ENCODE measurements at regions not wholly inside any gene's neighbourhood (a gene's known extent, or its start where the extent isn't known, plus 50 kb on each side); places are given as distances from the start of the nearest gene placed in this dataset.
"Not testable (repeated sequence)": the region's sequence is repeated elsewhere in the genome, so short reads cannot be mapped to it uniquely, and the experiment has no call there.

- DNase-seq (ENCODE audit: low read depth in 2 of 3, low spot score in 1 of 3): no peak
Measured at GRCh38 chr17:70564006-70564620, 394.8 kb downstream of the KCNJ2 start.

DNA sequence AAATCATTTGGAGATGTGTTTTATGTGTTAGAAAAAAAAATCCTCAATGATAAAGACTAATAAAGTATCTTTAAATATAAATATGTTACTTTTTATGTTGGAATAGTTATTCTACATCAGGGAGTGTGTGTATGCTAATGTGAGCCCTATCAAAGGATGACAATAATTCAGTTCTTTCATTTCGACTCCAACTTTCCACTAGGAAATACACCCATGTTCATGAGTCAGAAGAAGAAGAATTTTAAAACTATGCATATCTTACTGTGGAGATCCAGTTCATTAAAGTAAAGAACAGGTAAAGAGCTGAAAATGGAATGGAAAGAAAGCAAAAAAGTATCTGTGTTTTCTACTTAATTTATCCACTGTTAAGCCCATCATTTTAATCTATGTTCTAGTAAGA lies 399.8 kb downstream of the KCNJ2 start:
- no peak for DNase-seq (ENCODE audit: low read depth in 2 of 3, low spot score in 1 of 3)

DNA sequence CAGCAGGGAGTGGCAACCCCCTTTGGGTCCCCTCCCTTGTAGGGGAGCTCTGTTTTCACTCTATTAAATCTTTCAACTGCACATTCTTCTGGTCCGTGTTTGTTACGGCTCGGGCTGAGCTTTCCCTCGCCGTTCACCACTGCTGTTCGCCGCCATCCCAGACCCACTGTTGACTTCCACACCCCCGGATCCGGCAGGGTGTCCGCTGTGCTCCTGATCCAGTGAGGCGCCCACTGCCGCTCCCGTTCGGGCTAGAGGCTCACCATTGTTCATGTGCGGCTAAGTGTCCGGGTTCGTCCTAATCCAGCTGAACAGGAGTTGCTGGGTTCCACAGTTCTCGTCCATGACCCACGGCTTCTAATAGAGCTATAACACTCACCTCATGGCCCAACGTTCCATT lies 408.1 kb downstream of the KCNJ2 start:
- DNase-seq (ENCODE audit: low read depth in 2 of 3, low spot score in 1 of 3): no peak

DNA sequence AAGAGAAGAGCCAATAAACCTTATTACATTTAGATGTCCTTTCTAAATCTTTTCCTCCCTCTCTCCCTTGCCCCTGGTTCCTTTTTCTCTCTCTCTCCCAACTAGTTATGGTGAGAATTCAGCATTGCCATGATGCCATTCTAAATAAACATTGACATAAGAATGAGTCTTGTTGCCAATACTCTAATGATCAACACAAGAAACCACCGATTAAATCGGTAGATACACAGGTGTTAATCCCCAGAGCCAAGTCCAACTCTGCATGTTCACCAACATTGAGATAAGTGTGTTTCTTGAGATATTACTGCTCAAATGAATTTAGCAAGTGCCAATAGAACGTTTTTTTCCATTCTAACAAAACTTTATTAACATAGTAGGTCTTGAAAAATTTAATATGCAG lies 412.1 kb downstream of the KCNJ2 start:
- no peak for DNase-seq (ENCODE audit: low read depth in 2 of 3, low spot score in 1 of 3)

- DNase-seq (ENCODE audit: low read depth in 2 of 3, low spot score in 1 of 3): no peak
Measured at GRCh38 chr17:70582777-70583176, 413.4 kb downstream of the KCNJ2 start.

- DNase-seq (ENCODE audit: low read depth in 2 of 3, low spot score in 1 of 3): no peak
Measured at GRCh38 chr17:70584255-70584654, 414.9 kb downstream of the KCNJ2 start.

DNA sequence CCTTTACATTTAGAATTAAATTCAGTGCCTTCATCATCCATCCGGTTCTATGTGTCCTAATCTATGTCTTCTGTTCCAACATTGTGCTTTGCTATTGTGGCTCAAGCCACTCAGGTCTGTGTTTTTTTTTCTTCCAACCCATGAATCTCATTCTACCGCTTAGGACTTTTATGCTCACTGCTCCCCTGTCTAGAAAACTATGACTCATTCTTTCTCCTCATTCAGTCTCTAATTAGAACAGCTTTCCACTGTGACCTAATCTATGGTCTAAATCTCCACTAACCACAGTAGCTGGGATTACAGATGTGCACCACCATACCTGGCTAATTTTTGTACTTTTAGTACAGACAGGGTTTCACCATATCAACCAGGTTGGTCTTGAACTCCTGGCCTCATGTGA lies 418.7 kb downstream of the KCNJ2 start:
- no peak for DNase-seq (ENCODE audit: low read depth in 2 of 3, low spot score in 1 of 3)

- DNase-seq (ENCODE audit: low read depth in 2 of 3, low spot score in 1 of 3): no peak
Measured at GRCh38 chr17:70597774-70598173, 428.4 kb downstream of the KCNJ2 start.

DNA sequence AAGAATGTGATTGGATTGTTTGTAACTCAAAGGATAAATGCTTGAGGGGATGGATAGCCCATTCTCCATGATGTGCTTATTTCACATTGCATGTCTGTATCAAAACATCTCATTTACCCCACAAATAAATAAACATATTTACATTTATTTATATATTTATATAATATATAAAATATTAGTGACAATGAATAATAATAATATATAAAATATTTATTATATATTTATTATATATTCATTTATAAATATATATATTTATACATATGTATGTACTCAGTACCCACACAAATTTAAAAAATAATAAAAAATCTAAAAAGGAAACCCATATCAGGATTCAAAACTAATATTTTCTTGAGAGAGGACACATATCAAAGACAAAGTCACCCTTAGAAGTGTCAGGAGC lies 429.9 kb downstream of the KCNJ2 start:
- DNase-seq (ENCODE audit: low read depth in 2 of 3, low spot score in 1 of 3): no peak

DNA sequence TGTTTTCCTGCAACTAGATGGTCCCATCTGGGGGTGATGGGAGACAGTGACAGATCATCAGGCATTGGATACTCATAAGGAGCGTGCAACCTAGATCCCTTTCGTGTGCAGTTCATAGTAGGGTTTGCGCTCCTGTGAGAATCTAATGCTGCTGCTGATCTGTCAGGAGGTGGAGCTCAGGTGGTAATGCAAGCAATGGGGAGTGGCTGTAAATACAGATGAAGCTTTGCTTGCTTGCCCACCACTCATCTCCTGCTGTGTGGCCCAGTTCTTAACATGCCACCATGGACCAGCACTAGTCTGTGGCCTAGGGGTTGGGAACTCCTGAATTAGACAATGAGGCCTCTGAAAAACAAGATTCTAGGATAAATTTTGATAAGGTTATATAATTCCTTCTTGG lies 430.6 kb downstream of the KCNJ2 start:
- DNase-seq (ENCODE audit: low read depth in 2 of 3, low spot score in 1 of 3): not testable (repeated sequence)

DNA sequence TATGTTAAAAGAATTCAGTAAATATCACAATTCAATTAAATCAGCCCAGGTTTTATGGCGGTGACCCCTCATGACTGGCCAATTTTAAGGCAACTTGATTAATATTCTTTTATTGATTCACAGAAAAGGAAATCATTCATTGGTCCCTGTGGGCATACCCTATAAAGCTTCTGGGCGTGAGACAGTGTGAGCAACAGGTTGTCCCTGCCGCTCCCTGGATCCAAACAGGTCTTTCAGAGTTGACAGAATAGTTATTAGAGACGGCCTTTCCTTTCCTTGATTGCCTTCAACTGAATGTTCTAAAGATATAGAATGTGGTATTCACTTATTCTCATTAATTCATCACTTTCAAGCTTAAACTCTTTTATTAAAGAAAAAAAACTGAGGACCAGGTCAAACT lies 433.9 kb downstream of the KCNJ2 start:
- no peak for DNase-seq (ENCODE audit: low read depth in 2 of 3, low spot score in 1 of 3)

GRCh38 chr17:70604854-70605253 lies 435.5 kb downstream of the KCNJ2 start:
- no peak for DNase-seq (ENCODE audit: low read depth in 2 of 3, low spot score in 1 of 3)

- DNase-seq (ENCODE audit: low read depth in 2 of 3, low spot score in 1 of 3): no peak
Measured at GRCh38 chr17:70606086-70606485, 436.8 kb downstream of the KCNJ2 start.

DNA sequence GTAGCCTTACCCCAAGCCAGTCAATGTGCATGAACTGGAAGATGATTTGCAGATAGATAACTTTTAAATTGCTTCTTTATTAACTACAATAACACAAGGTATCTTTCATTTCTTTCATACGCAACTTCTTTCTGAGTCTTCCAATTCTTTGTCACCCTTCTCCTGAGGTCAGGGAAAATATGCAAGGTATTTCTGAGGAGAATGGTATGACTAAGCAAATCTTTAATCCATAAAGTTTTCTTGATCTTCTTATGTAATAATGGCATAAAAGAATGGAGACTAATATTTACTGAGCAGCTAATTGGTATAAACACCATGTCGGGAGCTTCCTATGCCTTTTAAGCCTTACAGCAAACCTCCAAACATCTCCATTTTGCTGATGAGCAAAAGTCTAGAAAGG lies 438.9 kb downstream of the KCNJ2 start:
- no peak for DNase-seq (ENCODE audit: low read depth in 2 of 3, low spot score in 1 of 3)

DNA sequence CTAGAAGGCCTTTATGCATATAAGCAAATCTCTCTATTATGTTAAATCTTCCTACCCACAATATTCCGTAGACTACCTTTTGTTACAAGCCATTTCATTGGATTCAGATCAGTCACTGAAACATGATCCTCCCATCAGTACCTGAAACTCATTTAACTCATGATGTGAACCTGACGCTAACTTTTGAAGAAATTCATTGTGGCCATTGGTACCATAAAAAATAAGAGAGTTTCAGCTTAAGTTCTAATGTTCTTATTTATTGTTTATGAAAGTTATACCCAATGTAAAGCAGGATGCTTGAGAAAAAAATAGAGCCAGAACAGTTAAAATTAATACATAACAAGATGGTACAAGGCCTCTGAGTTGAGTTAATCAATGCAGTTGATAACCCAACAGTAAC lies 439.6 kb downstream of the KCNJ2 start:
- no peak for DNase-seq (ENCODE audit: low read depth in 2 of 3, low spot score in 1 of 3)

GRCh38 chr17:70609566-70609965 lies 440.2 kb downstream of the KCNJ2 start:
- no peak for DNase-seq (ENCODE audit: low read depth in 2 of 3, low spot score in 1 of 3)

- DNase-seq (ENCODE audit: low read depth in 2 of 3, low spot score in 1 of 3): no peak
Measured at GRCh38 chr17:70610161-70610560, 440.8 kb downstream of the KCNJ2 start.

DNA sequence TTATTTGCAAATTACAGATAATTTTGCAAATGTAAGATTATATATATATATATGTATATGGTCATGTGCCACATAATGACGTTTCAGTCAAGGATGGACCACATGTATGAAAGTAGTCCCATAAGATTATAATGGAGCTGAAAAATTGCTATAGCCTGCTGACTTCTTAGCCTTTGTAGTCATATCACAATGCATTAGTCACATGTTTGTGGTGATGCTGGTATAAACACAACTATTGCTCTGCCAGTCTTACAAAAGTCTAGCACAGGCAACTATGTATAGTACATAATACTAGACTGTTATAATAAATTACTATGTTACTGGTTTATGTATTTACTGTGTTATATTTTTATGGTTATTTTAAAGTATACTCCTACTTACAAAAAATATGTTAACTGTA lies 444.3 kb downstream of the KCNJ2 start:
- DNase-seq (ENCODE audit: low read depth in 2 of 3, low spot score in 1 of 3): no peak

DNA sequence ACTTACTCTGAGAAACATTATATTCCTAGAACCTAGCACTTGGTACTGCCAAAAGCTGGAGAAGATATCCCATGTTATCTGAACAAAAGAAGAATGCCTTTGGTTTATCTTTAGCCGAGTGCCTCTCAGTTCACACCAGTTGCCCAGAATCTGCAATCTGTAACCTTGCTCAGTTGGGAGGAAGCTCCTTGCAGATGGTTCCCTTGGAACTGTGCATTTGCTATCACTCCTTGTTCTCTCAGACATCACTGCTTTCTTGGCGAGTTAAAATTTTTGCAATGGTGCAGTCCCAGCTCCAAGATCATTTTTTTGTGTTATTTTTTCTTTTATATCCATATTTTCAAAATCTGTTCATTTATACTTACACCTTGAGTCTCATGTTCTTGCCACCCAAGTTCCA lies 446.5 kb downstream of the KCNJ2 start:
- DNase-seq (ENCODE audit: low read depth in 2 of 3, low spot score in 1 of 3): no peak

DNA sequence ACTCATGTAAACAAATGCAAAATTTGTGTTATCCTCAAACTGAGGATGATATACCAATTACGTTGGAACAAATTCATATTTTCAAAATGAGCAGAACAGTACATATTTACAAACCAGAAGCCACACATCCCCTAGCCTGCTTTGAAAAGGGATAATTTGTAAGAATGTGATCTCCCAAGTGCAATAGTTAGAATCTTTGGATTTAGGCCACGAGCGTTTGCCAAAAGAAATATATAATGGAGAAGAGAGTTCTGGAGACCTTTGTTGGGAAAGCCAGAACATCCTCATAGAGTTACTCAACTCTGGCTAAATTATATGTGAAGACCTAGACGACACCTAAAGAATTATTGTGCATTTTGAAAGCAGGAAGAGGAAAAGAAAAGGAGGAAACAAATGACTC lies 449.3 kb downstream of the KCNJ2 start:
- no peak for DNase-seq (ENCODE audit: low read depth in 2 of 3, low spot score in 1 of 3)

- DNase-seq (ENCODE audit: low read depth in 2 of 3, low spot score in 1 of 3): no peak
Measured at GRCh38 chr17:70621566-70621965, 452.2 kb downstream of the KCNJ2 start.

- DNase-seq (ENCODE audit: low read depth in 2 of 3, low spot score in 1 of 3): no peak
Measured at GRCh38 chr17:70622368-70623260, 453.3 kb downstream of the KCNJ2 start.

GRCh38 chr17:70624211-70624610 lies 454.9 kb downstream of the KCNJ2 start:
- no peak for DNase-seq (ENCODE audit: low read depth in 2 of 3, low spot score in 1 of 3)
